Kidney (tissue), 13 donors: ENCODE measurements at regions not wholly inside any gene's neighbourhood (a gene's known extent, or its start where the extent isn't known, plus 50 kb on each side); places are given as distances from the start of the nearest gene placed in this dataset.
"Not testable (repeated sequence)": the region's sequence is repeated elsewhere in the genome, so short reads cannot be mapped to it uniquely, and the experiment has no call there.

ENCODE experiments used
- DNase-seq, 5 donors: peaks; one replicate each; pipeline ENCODE4 v3.0.0-alpha.2; 2013 to 2020
- FAIRE-seq: peaks from 2 replicates; lab custom pipeline; 2012; peaks lifted over from hg19 to GRCh38; lab: Jason Lieb, UNC
- H3K27ac ChIP-seq, 2 donors: one replicate each; pipeline ENCODE4 v1.7.0; 2013; ENCODE audit warnings: low read depth in 2 of 2, low read length in 2 of 2, inconsistent platforms in 1 of 2
- H3K27me3 ChIP-seq: one replicate; pipeline ENCODE4 v1.7.1; 2013; ENCODE audit warnings: low read length, inconsistent platforms; ENCODE audit not compliant: control insufficient read depth, insufficient read depth
- H3K36me3 ChIP-seq, 3 donors: one replicate each; pipeline versions ENCODE4 v1.7.0 to v1.7.1; 2013; ENCODE audit warnings: low read length in 3 of 3, control low read depth in 1 of 3, inconsistent platforms in 1 of 3; ENCODE audit not compliant: insufficient read depth in 3 of 3, control insufficient read depth in 2 of 3
- H3K4me1 ChIP-seq, 3 donors: one replicate each; pipeline versions ENCODE4 v1.7.0 to v1.7.1; 2013; ENCODE audit warnings: low read length in 3 of 3, inconsistent platforms in 1 of 3, low read depth in 1 of 3; ENCODE audit not compliant: control insufficient read depth in 2 of 3, insufficient read depth in 2 of 3
- H3K4me3 ChIP-seq, 3 donors: one replicate each; pipeline versions ENCODE4 v1.7.0 to v1.8.1; 2013; ENCODE audit warnings: low read length in 3 of 3, control low read depth in 1 of 3, inconsistent platforms in 1 of 3
- H3K9ac ChIP-seq, 3 donors: one replicate each; pipeline versions ENCODE4 v1.7.0 to v1.7.1; 2013; ENCODE audit warnings: low read length in 3 of 3, control low read depth in 1 of 3, inconsistent platforms in 1 of 3
- H3K9me3 ChIP-seq, 3 donors: one replicate each; pipeline versions ENCODE4 v1.7.0 to v1.7.1; 2013; ENCODE audit warnings: low read length in 3 of 3, control low read depth in 1 of 3, inconsistent platforms in 1 of 3; ENCODE audit not compliant: control insufficient read depth in 2 of 3, insufficient read depth in 1 of 3
- intact Hi-C: fragments of 100-400 bp; cut with DNase I; formaldehyde crosslinking; loops from one replicate; pipeline ENCODE4 v1.11.1; 2022
- TF ChIP-seq, protein P1 (sequence below): IDR thresholded peaks from 3 replicates; pipeline ENCODE4 v1.5.1; 2012; ENCODE audit warnings: mild to moderate bottlenecking, moderate library complexity, borderline replicate concordance; ENCODE audit not compliant: insufficient read depth; ENCODE audit errors: extremely low read depth
- donor health status: control.
- donor health status: control.
- donor health status: control.
- donor health status: control.
- donor health status: control.
- donor health status: DM: yes; HTN: yes; CAD: no.
- donor health status: Normal renal cell carcinoma (clear cell type).

GRCh38 chr6:97771372-97771771, 488.4 kb upstream of the MMS22L start:
- DNase-seq (no peak), FAIRE-seq (no peak)
- intact Hi-C loops = no loop called here
- TF ChIP-seq, protein P1, sequence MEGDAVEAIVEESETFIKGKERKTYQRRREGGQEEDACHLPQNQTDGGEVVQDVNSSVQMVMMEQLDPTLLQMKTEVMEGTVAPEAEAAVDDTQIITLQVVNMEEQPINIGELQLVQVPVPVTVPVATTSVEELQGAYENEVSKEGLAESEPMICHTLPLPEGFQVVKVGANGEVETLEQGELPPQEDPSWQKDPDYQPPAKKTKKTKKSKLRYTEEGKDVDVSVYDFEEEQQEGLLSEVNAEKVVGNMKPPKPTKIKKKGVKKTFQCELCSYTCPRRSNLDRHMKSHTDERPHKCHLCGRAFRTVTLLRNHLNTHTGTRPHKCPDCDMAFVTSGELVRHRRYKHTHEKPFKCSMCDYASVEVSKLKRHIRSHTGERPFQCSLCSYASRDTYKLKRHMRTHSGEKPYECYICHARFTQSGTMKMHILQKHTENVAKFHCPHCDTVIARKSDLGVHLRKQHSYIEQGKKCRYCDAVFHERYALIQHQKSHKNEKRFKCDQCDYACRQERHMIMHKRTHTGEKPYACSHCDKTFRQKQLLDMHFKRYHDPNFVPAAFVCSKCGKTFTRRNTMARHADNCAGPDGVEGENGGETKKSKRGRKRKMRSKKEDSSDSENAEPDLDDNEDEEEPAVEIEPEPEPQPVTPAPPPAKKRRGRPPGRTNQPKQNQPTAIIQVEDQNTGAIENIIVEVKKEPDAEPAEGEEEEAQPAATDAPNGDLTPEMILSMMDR = no peak
- Histone ChIP-seq H3K27me3 (no peaks in the 10 kb centered on the region), H3K4me3 (no peak overlapping the region), H3K9me3 (no peaks in the 10 kb centered on the region), H3K4me1 (no peaks in the 10 kb centered on the region), H3K9ac (no peak overlapping the region), H3K36me3 (no peaks in the 10 kb centered on the region), H3K27ac (no peak overlapping the region)

GRCh38 chr6:97775012-97775411, 492.0 kb upstream of the MMS22L start:
- intact Hi-C loops = no loop called here
- no peak for FAIRE-seq
- TF ChIP-seq, protein P1 = no peak

GRCh38 chr6:97778290-97779038, 495.4 kb upstream of the MMS22L start:
- no peak overlapping the region for H3K27ac ChIP-seq
- intact Hi-C loops = no loop called here
- H3K36me3 ChIP-seq = no peaks in the 10 kb centered on the region
- TF ChIP-seq, protein P1 = no peak
- no peaks in the 10 kb centered on the region for H3K4me1 ChIP-seq
- no peak overlapping the region for H3K4me3 ChIP-seq
- no peaks in the 10 kb centered on the region for H3K27me3 ChIP-seq
- H3K9me3 ChIP-seq = no peaks in the 10 kb centered on the region
- FAIRE-seq (no peak), DNase-seq (no peak)
- H3K9ac ChIP-seq = no peak overlapping the region

More at GRCh38 chr6:97775012-97775411, 492.0 kb upstream of the MMS22L start:
- Histone ChIP-seq H3K4me1 (no peaks in the 10 kb centered on the region), H3K4me3 (no peak overlapping the region), H3K27ac (no peak overlapping the region), H3K36me3 (no peaks in the 10 kb centered on the region), H3K9ac (no peak overlapping the region), H3K27me3 (no peaks in the 10 kb centered on the region), H3K9me3 (no peaks in the 10 kb centered on the region)
- peak in 1 of 5 donors; percentile 1 for DNase-seq

DNA sequence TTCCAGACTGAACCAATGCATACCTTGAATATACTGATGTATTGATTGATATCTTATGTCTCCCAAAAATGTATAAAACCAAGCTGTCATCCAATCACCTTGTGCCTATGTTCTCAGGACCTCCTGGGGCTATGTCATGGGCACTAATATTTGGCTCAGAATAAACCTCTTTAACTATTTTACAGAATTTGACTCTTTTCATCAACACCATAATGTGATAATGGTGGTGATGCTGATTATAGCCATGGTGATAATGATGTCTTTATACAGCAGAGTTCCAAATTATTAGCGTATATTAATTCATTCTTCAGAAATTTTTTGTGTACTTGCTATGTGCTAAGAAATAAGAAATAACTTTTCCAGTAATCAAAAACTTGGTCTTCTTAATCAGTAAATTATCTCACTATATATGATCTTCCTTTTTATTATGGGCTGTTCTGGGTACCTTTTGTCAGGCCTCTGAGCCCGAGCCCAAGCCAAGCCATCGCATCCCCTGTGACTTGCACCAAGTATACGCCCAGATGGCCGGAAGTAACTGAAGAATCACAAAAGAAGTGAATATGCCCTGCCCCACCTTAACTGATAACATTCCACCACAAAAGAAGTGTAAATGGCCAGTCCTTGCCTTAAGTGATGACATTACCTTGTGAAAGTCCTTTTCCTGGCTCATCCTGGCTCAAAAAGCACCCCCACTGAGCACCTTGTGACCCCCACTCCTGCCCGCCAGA, 496.2 kb upstream of the MMS22L start:
- intact Hi-C loops, FAIRE-seq: not testable (repeated sequence)

More for the DNA sequence above, 496.2 kb upstream of the MMS22L start:
- H3K4me3 ChIP-seq, H3K27ac ChIP-seq, H3K4me1 ChIP-seq, DNase-seq, H3K27me3 ChIP-seq, H3K9ac ChIP-seq, H3K9me3 ChIP-seq, H3K36me3 ChIP-seq: not testable (repeated sequence)
